ENCODE measurements at regions not wholly inside any gene's neighbourhood (a gene's known extent, or its start where the extent isn't known, plus 50 kb on each side); places are given as distances from the start of the nearest gene placed in this dataset.

DNA sequence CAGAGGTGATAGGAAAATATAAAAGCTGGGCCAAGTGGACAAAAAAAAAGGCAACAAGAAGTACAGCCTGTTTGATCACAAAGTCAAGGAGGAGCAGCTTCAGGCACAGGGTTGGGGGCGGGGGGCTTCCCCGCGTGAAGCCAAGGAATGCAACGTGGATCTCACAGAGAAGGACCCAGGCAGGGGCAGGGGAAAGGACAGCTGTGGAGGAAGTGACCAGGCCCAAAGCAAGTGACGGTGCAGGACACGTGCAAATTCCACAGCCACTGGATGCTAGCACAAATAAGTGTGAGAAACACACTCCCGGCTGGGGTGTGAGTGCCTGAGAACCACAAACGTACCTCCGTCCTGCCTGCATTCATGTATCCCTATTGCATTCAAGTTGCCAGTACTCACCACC, 77.7 kb upstream of the DSCAM start:
- no peak for DNase-seq (ENCODE audit: low spot score)
- no peak overlapping the region for H2AK5ac ChIP-seq (ENCODE audit: low read depth, low read length)
- no peaks in the 10 kb centered on the region for H3K27me3 ChIP-seq (ENCODE audit: control insufficient read depth in 3 of 3, insufficient read depth in 3 of 3, low read depth in 1 of 3, low read length in 3 of 3)
- peak overlapping the region; percentile 46 for H3K23ac ChIP-seq (ENCODE audit: low read depth, low read length, poor library complexity)
- H3K4ac ChIP-seq (ENCODE audit: low read length) = no peak overlapping the region
- peak overlapping the region; percentile 94 for H4K8ac ChIP-seq (ENCODE audit: low read depth, low read length)
- H3K18ac ChIP-seq (ENCODE audit: low read length) = peak overlapping the region; percentile 86
- H3K4me1 ChIP-seq (ENCODE audit: control insufficient read depth in 2 of 2, insufficient read depth in 1 of 2, low read depth in 1 of 2, low read length in 2 of 2) = peaks cover 0 to 4% of the 10 kb centered on the region in 2 donors
- no peak overlapping the region for H2BK12ac ChIP-seq (ENCODE audit: low read length)
- no peaks in the 10 kb centered on the region for H3K9me3 ChIP-seq (replicated peaks in 1 of 2; ENCODE audit: control insufficient read depth in 2 of 2, insufficient read depth in 1 of 2, low read depth in 1 of 2, low read length in 2 of 2)
- no peak overlapping the region for H4K91ac ChIP-seq (ENCODE audit: low read depth, low read length, poor library complexity)
- H3K27ac ChIP-seq (replicated peaks; ENCODE audit: low read length) = no peak overlapping the region
- H2BK15ac ChIP-seq (ENCODE audit: low read length) = no peak overlapping the region
- H3K9ac ChIP-seq (ENCODE audit: low read depth, low read length, poor library complexity) = no peak overlapping the region
- H2BK5ac ChIP-seq (ENCODE audit: low read length) = no peak overlapping the region
- no peak overlapping the region for H3K4me3 ChIP-seq (ENCODE audit: low read length in 2 of 2)
- H3K36me3 ChIP-seq (replicated peaks in 1 of 2; ENCODE audit: control insufficient read depth in 2 of 2, insufficient read depth in 2 of 2, low read length in 2 of 2) = no peaks in the 10 kb centered on the region
- H3K79me1 ChIP-seq (ENCODE audit: low read depth, low read length) = no peaks in the 10 kb centered on the region
- H3K4me2 ChIP-seq (ENCODE audit: insufficient read depth, low read length, poor library complexity, severe bottlenecking) = no peak overlapping the region
- no peak overlapping the region for H2AFZ ChIP-seq (ENCODE audit: low read length)
- no peak overlapping the region for H3K14ac ChIP-seq (ENCODE audit: low read length)
- no peak overlapping the region for H2BK120ac ChIP-seq (ENCODE audit: low read depth, low read length)
- no CpG with 5 or more reads among the region's 9 CpGs for WGBS, 2 donors (ENCODE audit: extremely low coverage in 2 of 2, insufficient read length in 2 of 2, insufficient replicate concordance in 1 of 2)

DNA sequence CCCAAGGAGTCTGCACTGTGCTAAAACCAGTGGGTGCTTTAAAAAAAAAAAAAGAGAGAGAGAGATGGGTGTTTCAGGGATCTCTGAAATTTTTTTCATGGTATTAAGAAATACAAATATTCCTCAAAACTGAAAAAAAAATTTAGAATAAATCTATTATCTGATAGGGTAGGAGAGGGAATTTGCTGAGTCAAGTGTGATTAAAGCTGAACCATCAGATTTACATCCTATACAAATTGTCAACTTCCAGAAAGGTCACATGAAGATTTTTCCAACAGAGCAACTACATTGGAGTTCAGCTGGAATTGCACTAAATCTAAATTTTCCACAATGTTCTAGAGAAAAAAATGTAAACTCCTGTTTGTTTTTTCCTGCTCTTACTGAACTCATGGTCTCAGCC, 79.3 kb upstream of the DSCAM start:
- no peak overlapping the region for H3K14ac ChIP-seq (ENCODE audit: low read length)
- H4K91ac ChIP-seq (ENCODE audit: low read depth, low read length, poor library complexity) = no peak overlapping the region
- H2AFZ ChIP-seq (ENCODE audit: low read length) = no peak overlapping the region
- H2BK120ac ChIP-seq (ENCODE audit: low read depth, low read length) = no peak overlapping the region
- no peak overlapping the region for H3K4ac ChIP-seq (ENCODE audit: low read length)
- no peak overlapping the region for H2BK5ac ChIP-seq (ENCODE audit: low read length)
- H3K4me1 ChIP-seq (ENCODE audit: control insufficient read depth in 2 of 2, insufficient read depth in 1 of 2, low read depth in 1 of 2, low read length in 2 of 2) = peaks cover 0 to 4% of the 10 kb centered on the region in 2 donors
- no peak for DNase-seq (ENCODE audit: low spot score)
- H2AK5ac ChIP-seq (ENCODE audit: low read depth, low read length) = no peak overlapping the region
- no peaks in the 10 kb centered on the region for H3K36me3 ChIP-seq (replicated peaks in 1 of 2; ENCODE audit: control insufficient read depth in 2 of 2, insufficient read depth in 2 of 2, low read length in 2 of 2)
- H3K9me3 ChIP-seq (replicated peaks in 1 of 2; ENCODE audit: control insufficient read depth in 2 of 2, insufficient read depth in 1 of 2, low read depth in 1 of 2, low read length in 2 of 2) = no peaks in the 10 kb centered on the region
- H2BK12ac ChIP-seq (ENCODE audit: low read length) = no peak overlapping the region
- H3K27ac ChIP-seq (replicated peaks; ENCODE audit: low read length) = no peak overlapping the region
- no peak overlapping the region for H2BK15ac ChIP-seq (ENCODE audit: low read length)
- no peak overlapping the region for H3K9ac ChIP-seq (ENCODE audit: low read depth, low read length, poor library complexity)
- no peaks in the 10 kb centered on the region for H3K27me3 ChIP-seq (ENCODE audit: control insufficient read depth in 3 of 3, insufficient read depth in 3 of 3, low read depth in 1 of 3, low read length in 3 of 3)
- no peak overlapping the region for H3K23ac ChIP-seq (ENCODE audit: low read depth, low read length, poor library complexity)
- no peak overlapping the region for H3K18ac ChIP-seq (ENCODE audit: low read length)
- H3K79me1 ChIP-seq (ENCODE audit: low read depth, low read length) = no peaks in the 10 kb centered on the region
- H3K4me2 ChIP-seq (ENCODE audit: insufficient read depth, low read length, poor library complexity, severe bottlenecking) = no peak overlapping the region
- no peak overlapping the region for H4K8ac ChIP-seq (ENCODE audit: low read depth, low read length)
- no peak overlapping the region for H3K4me3 ChIP-seq (ENCODE audit: low read length in 2 of 2)

- Histone ChIP-seq H3K27me3 (ENCODE audit: control insufficient read depth in 3 of 3, insufficient read depth in 3 of 3, low read depth in 1 of 3, low read length in 3 of 3) (no peaks in the 10 kb centered on the region), H3K9ac (ENCODE audit: low read depth, low read length, poor library complexity) (no peak overlapping the region), H3K79me1 (ENCODE audit: low read depth, low read length) (no peaks in the 10 kb centered on the region), H2BK120ac (ENCODE audit: low read depth, low read length) (no peak overlapping the region), H2AFZ (ENCODE audit: low read length) (no peak overlapping the region), H4K8ac (ENCODE audit: low read depth, low read length) (no peak overlapping the region), H3K4me2 (ENCODE audit: insufficient read depth, low read length, poor library complexity, severe bottlenecking) (no peak overlapping the region), H3K27ac (replicated peaks; ENCODE audit: low read length) (no peak overlapping the region), H3K4me1 (ENCODE audit: control insufficient read depth in 2 of 2, insufficient read depth in 1 of 2, low read depth in 1 of 2, low read length in 2 of 2) (no peaks in the 10 kb centered on the region), H3K14ac (ENCODE audit: low read length) (no peak overlapping the region), H3K23ac (ENCODE audit: low read depth, low read length, poor library complexity) (no peak overlapping the region), H3K4me3 (ENCODE audit: low read length in 2 of 2) (no peak overlapping the region), H2BK15ac (ENCODE audit: low read length) (no peak overlapping the region), H2AK5ac (ENCODE audit: low read depth, low read length) (no peak overlapping the region), H3K9me3 (replicated peaks in 1 of 2; ENCODE audit: control insufficient read depth in 2 of 2, insufficient read depth in 1 of 2, low read depth in 1 of 2, low read length in 2 of 2) (no peaks in the 10 kb centered on the region), H3K36me3 (replicated peaks in 1 of 2; ENCODE audit: control insufficient read depth in 2 of 2, insufficient read depth in 2 of 2, low read length in 2 of 2) (no peaks in the 10 kb centered on the region), H4K91ac (ENCODE audit: low read depth, low read length, poor library complexity) (no peak overlapping the region), H2BK12ac (ENCODE audit: low read length) (no peak overlapping the region), H2BK5ac (ENCODE audit: low read length) (no peak overlapping the region), H3K18ac (ENCODE audit: low read length) (no peak overlapping the region), H3K4ac (ENCODE audit: low read length) (no peak overlapping the region)
- DNase-seq (ENCODE audit: low spot score) = no peak
- no CpG with 5 or more reads among the region's 2 CpGs for WGBS, 2 donors (ENCODE audit: extremely low coverage in 2 of 2, insufficient read length in 2 of 2, insufficient replicate concordance in 1 of 2)
Observed at GRCh38 chr21:40929833-40930232, 82.9 kb upstream of the DSCAM start.

DNA sequence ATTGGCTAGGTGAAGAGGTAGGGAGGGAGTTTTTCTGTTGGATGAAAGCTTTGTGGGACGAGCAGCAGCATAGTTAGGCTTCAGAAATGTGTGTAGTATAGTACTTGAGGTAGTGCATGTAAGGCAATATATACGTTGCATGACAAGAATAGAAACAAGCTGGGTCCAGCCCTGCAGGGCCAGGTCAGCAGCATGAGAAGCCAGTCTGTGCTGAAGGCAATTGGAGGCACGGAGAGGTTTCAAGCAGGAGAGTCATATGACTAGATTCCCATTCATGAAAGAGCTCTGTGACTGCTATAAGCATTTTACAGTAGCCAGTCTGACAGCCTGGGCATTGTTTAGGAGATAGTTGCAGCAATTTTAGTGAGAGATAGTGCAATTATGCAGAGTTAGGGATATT, 84.2 kb upstream of the DSCAM start:
- no CpG with 5 or more reads among the region's 3 CpGs for WGBS, 2 donors (ENCODE audit: extremely low coverage in 2 of 2, insufficient read length in 2 of 2, insufficient replicate concordance in 1 of 2)
- no peaks in the 10 kb centered on the region for H3K27me3 ChIP-seq (ENCODE audit: control insufficient read depth in 3 of 3, insufficient read depth in 3 of 3, low read depth in 1 of 3, low read length in 3 of 3)
- no peak overlapping the region for H3K23ac ChIP-seq (ENCODE audit: low read depth, low read length, poor library complexity)
- no peak overlapping the region for H3K27ac ChIP-seq (replicated peaks; ENCODE audit: low read length)
- H3K14ac ChIP-seq (ENCODE audit: low read length) = no peak overlapping the region
- H4K8ac ChIP-seq (ENCODE audit: low read depth, low read length) = no peak overlapping the region
- H3K4ac ChIP-seq (ENCODE audit: low read length) = no peak overlapping the region
- no peaks in the 10 kb centered on the region for H3K79me1 ChIP-seq (ENCODE audit: low read depth, low read length)
- no peak overlapping the region for H2AFZ ChIP-seq (ENCODE audit: low read length)
- H3K4me3 ChIP-seq (ENCODE audit: low read length in 2 of 2) = no peak overlapping the region
- no peak for DNase-seq (ENCODE audit: low spot score)
- H3K9me3 ChIP-seq (replicated peaks in 1 of 2; ENCODE audit: control insufficient read depth in 2 of 2, insufficient read depth in 1 of 2, low read depth in 1 of 2, low read length in 2 of 2) = no peaks in the 10 kb centered on the region
- no peak overlapping the region for H3K9ac ChIP-seq (ENCODE audit: low read depth, low read length, poor library complexity)
- H2BK120ac ChIP-seq (ENCODE audit: low read depth, low read length) = no peak overlapping the region
- no peak overlapping the region for H2BK5ac ChIP-seq (ENCODE audit: low read length)
- H3K4me1 ChIP-seq (ENCODE audit: control insufficient read depth in 2 of 2, insufficient read depth in 1 of 2, low read depth in 1 of 2, low read length in 2 of 2) = no peaks in the 10 kb centered on the region
- H3K4me2 ChIP-seq (ENCODE audit: insufficient read depth, low read length, poor library complexity, severe bottlenecking) = no peak overlapping the region
- no peak overlapping the region for H4K91ac ChIP-seq (ENCODE audit: low read depth, low read length, poor library complexity)
- H2AK5ac ChIP-seq (ENCODE audit: low read depth, low read length) = no peak overlapping the region
- no peak overlapping the region for H2BK12ac ChIP-seq (ENCODE audit: low read length)
- H3K18ac ChIP-seq (ENCODE audit: low read length) = no peak overlapping the region
- no peak overlapping the region for H2BK15ac ChIP-seq (ENCODE audit: low read length)
- H3K36me3 ChIP-seq (replicated peaks in 1 of 2; ENCODE audit: control insufficient read depth in 2 of 2, insufficient read depth in 2 of 2, low read length in 2 of 2) = no peaks in the 10 kb centered on the region
